Smooth muscle cell (in vitro differentiated cells): ENCODE measurements at regions not wholly inside any gene's neighbourhood (a gene's known extent, or its start where the extent isn't known, plus 50 kb on each side); places are given as distances from the start of the nearest gene placed in this dataset.

Experiments used
- DNase-seq: peaks from one replicate; lab custom pipeline; 2025; ENCODE audit not compliant: unreplicated experiment; lab: John Stamatoyannopoulos, UW
- H2AFZ ChIP-seq: fragments of 200-600 bp; sonication (generic); 2 replicates; pipeline ENCODE4 v1.6.0; 2016; ENCODE audit warnings: antibody characterized with exemption, low read depth, mild to moderate bottlenecking
- H3F3A ChIP-seq: fragments of 200-600 bp; sonication (generic); 2 replicates; pipeline ENCODE4 v1.6.0; 2017; ENCODE audit warnings: antibody characterized with exemption, low read depth
- H3K27ac ChIP-seq: fragments of 200-600 bp; sonication (generic); 2 replicates; pipeline ENCODE4 v1.5.1; 2016; ENCODE audit warnings: low read depth, mild to moderate bottlenecking
- H3K27me3 ChIP-seq: fragments of 200-600 bp; sonication (generic); 2 replicates; pipeline ENCODE4 v1.6.1; 2016; ENCODE audit warnings: low read depth, mild to moderate bottlenecking
- H3K36me3 ChIP-seq: fragments of 200-600 bp; sonication (generic); 2 replicates; pipeline ENCODE4 v1.5.1; 2016; ENCODE audit warnings: low read depth
- H3K4me1 ChIP-seq: fragments of 200-600 bp; sonication (generic); 2 replicates; pipeline ENCODE4 v1.5.1; 2016; ENCODE audit warnings: low read depth
- H3K4me2 ChIP-seq: fragments of 200-600 bp; sonication (generic); 2 replicates; pipeline ENCODE4 v1.6.0; 2016; ENCODE audit warnings: mild to moderate bottlenecking
- H3K4me3 ChIP-seq: fragments of 200-600 bp; sonication (generic); 2 replicates; pipeline ENCODE4 v1.5.1; 2016; ENCODE audit warnings: mild to moderate bottlenecking
- H3K79me2 ChIP-seq: fragments of 200-600 bp; sonication (generic); 2 replicates; pipeline ENCODE4 v1.6.0; 2016; ENCODE audit warnings: low read depth, mild to moderate bottlenecking
- H3K9ac ChIP-seq: fragments of 200-600 bp; sonication (generic); 2 replicates; pipeline ENCODE4 v1.6.0; 2016; ENCODE audit warnings: low read depth
- H3K9me3 ChIP-seq: fragments of 200-600 bp; sonication (generic); replicated peaks from 2 replicates; pipeline ENCODE4 v1.5.1; 2016; ENCODE audit warnings: low read depth
- H4K20me1 ChIP-seq: fragments of 200-600 bp; sonication (generic); 2 replicates; pipeline ENCODE4 v1.6.0; 2016; ENCODE audit warnings: low read depth
- CTCF ChIP-seq: fragments of 200-600 bp; sonication (generic); IDR thresholded peaks from 2 replicates; pipeline ENCODE4 v1.5.1; 2017; ENCODE audit warnings: borderline replicate concordance, mild to moderate bottlenecking, antibody characterized with exemption; ENCODE audit not compliant: insufficient read depth, poor library complexity, severe bottlenecking
- WGBS: methylation state at CpG from one replicate; pipeline ENCODE4 v1.1.7; 2016; ENCODE audit warnings: low lambda C conversion rate; 5-methylcytosine and 5-hydroxymethylcytosine counted together

- no peak for DNase-seq
- Histone ChIP-seq H3K4me3 (no peak overlapping the region), H3K79me2 (no peaks in the 10 kb centered on the region), H3K27ac (no peak overlapping the region), H3K9ac (no peak overlapping the region), H3K4me2 (no peak overlapping the region), H3K27me3 (no peaks in the 10 kb centered on the region), H3F3A (no peaks in the 10 kb centered on the region), H2AFZ (no peak overlapping the region), H3K36me3 (no peaks in the 10 kb centered on the region), H3K4me1 (peaks cover 14% of the 10 kb centered on the region), H4K20me1 (no peaks in the 10 kb centered on the region), H3K9me3 (no peaks in the 10 kb centered on the region)
- WGBS: 76% methylated on average over 3 of the region's 3 CpGs
- no peak for TF ChIP-seq CTCF
Observed at GRCh38 chr6:21381331-21381963, 212.1 kb upstream of the SOX4 start.

GRCh38 chr6:21382821-21383449, 210.6 kb upstream of the SOX4 start:
- Histone ChIP-seq H3K9ac (no peak overlapping the region), H3K4me3 (no peak overlapping the region), H3K4me1 (peaks cover 14% of the 10 kb centered on the region), H3F3A (peaks cover 5% of the 10 kb centered on the region), H3K27me3 (no peaks in the 10 kb centered on the region), H3K79me2 (no peaks in the 10 kb centered on the region), H3K36me3 (no peaks in the 10 kb centered on the region), H3K4me2 (no peak overlapping the region), H4K20me1 (no peaks in the 10 kb centered on the region), H3K27ac (no peak overlapping the region), H3K9me3 (no peaks in the 10 kb centered on the region), H2AFZ (no peak overlapping the region)
- WGBS: 71% methylated on average over 12 of the region's 12 CpGs
- DNase-seq: no peak
- no peak for TF ChIP-seq CTCF

GRCh38 chr6:21383450-21384085, 210.0 kb upstream of the SOX4 start:
- TF ChIP-seq CTCF: no peak
- peaks cover 10% of the 10 kb centered on the region for H3F3A ChIP-seq
- peaks cover 14% of the 10 kb centered on the region for H3K4me1 ChIP-seq
- H3K4me2 ChIP-seq: peak overlapping the region; percentile 54
- WGBS: 88% methylated on average over 17 of the region's 17 CpGs
- no peaks in the 10 kb centered on the region for H3K27me3 ChIP-seq
- no peak overlapping the region for H3K4me3 ChIP-seq
- H3K9ac ChIP-seq: no peak overlapping the region
- no peak for DNase-seq
- H3K27ac ChIP-seq: no peak overlapping the region
- H3K36me3 ChIP-seq: no peaks in the 10 kb centered on the region
- H3K79me2 ChIP-seq: no peaks in the 10 kb centered on the region
- H4K20me1 ChIP-seq: no peaks in the 10 kb centered on the region
- H2AFZ ChIP-seq: no peak overlapping the region
- H3K9me3 ChIP-seq: no peaks in the 10 kb centered on the region
